HFFc6 (cell line): ENCODE measurements at regions not wholly inside any gene's neighbourhood (a gene's known extent, or its start where the extent isn't known, plus 50 kb on each side); places are given as distances from the start of the nearest gene placed in this dataset.

Experiments used
- DNase-seq: peaks from one replicate; pipeline ENCODE4 v3.0.0-alpha.2; 2018
- H3K27ac Mint-ChIP-seq: 2 replicates; pipeline ENCODE4 v1.8.0; 2020; ENCODE audit warnings: mild to moderate bottlenecking, mixed read lengths
- H3K27me3 Mint-ChIP-seq: 2 replicates; pipeline ENCODE4 v1.8.0; 2021; ENCODE audit warnings: mild to moderate bottlenecking, moderate library complexity, mixed read lengths; ENCODE audit not compliant: insufficient read depth
- H3K36me3 Mint-ChIP-seq: 2 replicates; pipeline ENCODE4 v1.8.0; 2021; ENCODE audit warnings: low read depth, mixed read lengths
- H3K4me1 Mint-ChIP-seq: 2 replicates; pipeline ENCODE4 v1.8.0; 2020; ENCODE audit warnings: low read depth, mixed read lengths
- H3K4me3 Mint-ChIP-seq: 2 replicates; pipeline ENCODE4 v1.8.0; 2020; ENCODE audit warnings: mild to moderate bottlenecking, moderate library complexity, mixed read lengths
- H3K9me3 Mint-ChIP-seq: 2 replicates; pipeline ENCODE4 v1.8.0; 2020; ENCODE audit warnings: mild to moderate bottlenecking, mixed read lengths
- CTCF ChIP-seq: fragments of 200-600 bp; sonication (generic); IDR thresholded peaks from 2 replicates; pipeline ENCODE4 v1.5.0; 2021; ENCODE audit warnings: antibody characterized with exemption, mild to moderate bottlenecking

- no peaks in the 10 kb centered on the region for H3K9me3 Mint-ChIP-seq
- H3K36me3 Mint-ChIP-seq: peaks cover 4% of the 10 kb centered on the region; the same call in 1 of the 2 replicates
- no peak overlapping the region for H3K4me3 Mint-ChIP-seq
- no peak for DNase-seq
- H3K4me1 Mint-ChIP-seq: no peaks in the 10 kb centered on the region
- no peak for TF ChIP-seq CTCF
- H3K27ac Mint-ChIP-seq: no peak overlapping the region
- H3K27me3 Mint-ChIP-seq: peaks cover 52% of the 10 kb centered on the region
Observed at GRCh38 chr16:86035906-86036305, 136.9 kb downstream of the IRF8 start.

- Mint-ChIP-seq H3K27ac (no peak overlapping the region), H3K9me3 (no peaks in the 10 kb centered on the region), H3K4me1 (no peaks in the 10 kb centered on the region), H3K36me3 (no peaks in the 10 kb centered on the region), H3K27me3 (peaks cover 37% of the 10 kb centered on the region), H3K4me3 (no peak overlapping the region)
- no peak for TF ChIP-seq CTCF
- DNase-seq: no peak
Observed at GRCh38 chr16:86037999-86038925, 139.3 kb downstream of the IRF8 start.

- Mint-ChIP-seq H3K4me3 (no peak overlapping the region), H3K4me1 (no peaks in the 10 kb centered on the region), H3K27ac (no peak overlapping the region), H3K36me3 (no peaks in the 10 kb centered on the region), H3K9me3 (no peaks in the 10 kb centered on the region), H3K27me3 (peaks cover 34% of the 10 kb centered on the region)
- DNase-seq: no peak
- TF ChIP-seq CTCF: no peak
Observed at GRCh38 chr16:86038926-86039310, 140.0 kb downstream of the IRF8 start.

GRCh38 chr16:86039606-86040005 lies 140.6 kb downstream of the IRF8 start:
- no peaks in the 10 kb centered on the region for H3K4me1 Mint-ChIP-seq
- H3K36me3 Mint-ChIP-seq: no peaks in the 10 kb centered on the region
- H3K9me3 Mint-ChIP-seq: no peaks in the 10 kb centered on the region
- H3K27ac Mint-ChIP-seq: no peak overlapping the region
- no peak overlapping the region for H3K4me3 Mint-ChIP-seq
- no peak for DNase-seq
- H3K27me3 Mint-ChIP-seq: peaks cover 37% of the 10 kb centered on the region
- TF ChIP-seq CTCF: no peak

- Mint-ChIP-seq H3K27me3 (peaks cover 39% of the 10 kb centered on the region), H3K4me3 (no peak overlapping the region), H3K36me3 (no peaks in the 10 kb centered on the region), H3K9me3 (no peaks in the 10 kb centered on the region), H3K4me1 (no peaks in the 10 kb centered on the region), H3K27ac (no peak overlapping the region)
- no peak for DNase-seq
- TF ChIP-seq CTCF: no peak
Observed at GRCh38 chr16:86040496-86040895, 141.5 kb downstream of the IRF8 start.
